A549 (cell line): ENCODE measurements at regions not wholly inside any gene's neighbourhood (a gene's known extent, or its start where the extent isn't known, plus 50 kb on each side); places are given as distances from the start of the nearest gene placed in this dataset.

Experiments used
- ATAC-seq, 2 experiments: fragments of 200-7000 bp in 1 of 2; fragments of >200 bp in 1 of 2; cut with Nextera tagmentation in 1 of 2; cut with Tn5 transposase in 1 of 2; 3 replicates each; pipeline versions ENCODE4 v1.8.0 to v1.9.1; 2018 to 2020; ENCODE audit warnings: mild to moderate bottlenecking in 1 of 2, moderate library complexity in 1 of 2
- CTCF ChIA-PET: fragments of 300-600 bp; sonication (Branson Sonifier 250); formaldehyde crosslinking; extraction: SDS; loops from one replicate; lab custom pipeline; 2021; ENCODE audit warnings: antibody characterized with exemption, inconsistent platforms; lab: Yijun Ruan, JAX
- POLR2A ChIA-PET: fragments of 350-600 bp; formaldehyde crosslinking; extraction: SDS; loops from one replicate; lab custom pipeline; 2021; ENCODE audit warnings: antibody characterized with exemption, inconsistent platforms; lab: Yijun Ruan, JAX
- DNase-seq, 2 experiments: peaks; one replicate each; pipeline versions ENCODE4 v3.0.0 to v3.0.0-alpha.2; 2011 to 2016; ENCODE audit warnings: low read depth in 1 of 2, low spot score in 1 of 2
- FAIRE-seq: peaks from 2 replicates; lab custom pipeline; 2011; peaks lifted over from hg19 to GRCh38; lab: Jason Lieb, UNC
- H3K27ac ChIP-seq, 2 experiments: fragments of >200 bp; sonication (Bioruptor Twin); formaldehyde crosslinking; 3 replicates each; pipeline ENCODE4 v1.5.1; 2016 to 2017
- H3K4me1 ChIP-seq: fragments of >200 bp; sonication (Bioruptor Twin); formaldehyde crosslinking; 3 replicates; pipeline ENCODE4 v1.6.1; 2016
- H3K4me2 ChIP-seq: fragments of >200 bp; sonication (Bioruptor Twin); formaldehyde crosslinking; 3 replicates; pipeline ENCODE4 v1.6.1; 2016
- H3K4me3 ChIP-seq: fragments of >200 bp; sonication (Bioruptor Twin); formaldehyde crosslinking; 3 replicates; pipeline ENCODE4 v1.5.1; 2016
- H3K9me3 ChIP-seq: fragments of >200 bp; sonication (Bioruptor Twin); formaldehyde crosslinking; 3 replicates; pipeline ENCODE4 v1.6.1; 2016
- BHLHE40 ChIP-seq: IDR thresholded peaks from 2 replicates; pipeline ENCODE4 v1.6.1; 2012; ENCODE audit warnings: low read depth, low read length, inconsistent platforms
- CBX2 ChIP-seq: fragments of 200-600 bp; sonication (generic); IDR thresholded peaks from 2 replicates; pipeline ENCODE4 v1.6.1; 2016; ENCODE audit warnings: low read depth, mild to moderate bottlenecking, borderline replicate concordance
- CEBPB ChIP-seq, 2 experiments: fragments of >200 bp in 1 of 2; sonication (Bioruptor Twin) in 1 of 2; formaldehyde crosslinking in 1 of 2; IDR thresholded peaks; 2 replicates each; pipeline ENCODE4 v1.6.1; 2012 to 2016
- CHD2 ChIP-seq: fragments of 150-350 bp; IDR thresholded peaks from 2 replicates; pipeline ENCODE4 v1.6.1; 2014; ENCODE audit warnings: low read length; ENCODE audit not compliant: partially characterized antibody
- EHF ChIP-seq: fragments of 250-450 bp; sonication (Bioruptor Pico); IDR thresholded peaks from 2 replicates; pipeline ENCODE4 v1.5.0; 2020; ENCODE audit warnings: mild to moderate bottlenecking
- FOSL2 ChIP-seq, 2 experiments: fragments of 450-650 bp in 1 of 2; fragments of >200 bp in 1 of 2; sonication (Bioruptor Twin) in 1 of 2; formaldehyde crosslinking; IDR thresholded peaks; 2 replicates each; pipeline versions ENCODE4 v1.5.0 to v1.6.1; 2016 to 2020; ENCODE audit warnings: mild to moderate bottlenecking in 1 of 2, moderate library complexity in 1 of 2
- FOXS1 ChIP-seq: fragments of 250-450 bp; sonication (Bioruptor Pico); IDR thresholded peaks from 2 replicates; pipeline ENCODE4 v1.5.0; 2020; ENCODE audit warnings: mild to moderate bottlenecking, moderate library complexity
- GATA3 ChIP-seq: IDR thresholded peaks from 2 replicates; pipeline ENCODE4 v1.6.1; 2012; ENCODE audit warnings: borderline replicate concordance
- HDAC2 ChIP-seq: fragments of 200-600 bp; sonication (generic); IDR thresholded peaks from 2 replicates; pipeline ENCODE4 v1.6.1; 2016
- HEYL ChIP-seq: fragments of 250-450 bp; sonication (Bioruptor Pico); IDR thresholded peaks from 2 replicates; pipeline ENCODE4 v1.8.0; 2021; ENCODE audit warnings: mild to moderate bottlenecking, moderate library complexity
- HOXA7 ChIP-seq: fragments of 250-450 bp; sonication (Bioruptor Pico); IDR thresholded peaks from 2 replicates; pipeline ENCODE4 v1.5.0; 2020; ENCODE audit warnings: mild to moderate bottlenecking, moderate library complexity
- HOXB5 ChIP-seq: fragments of 250-450 bp; sonication (Bioruptor Pico); IDR thresholded peaks from 2 replicates; pipeline ENCODE4 v1.5.0; 2020; ENCODE audit warnings: mild to moderate bottlenecking, moderate library complexity
- JUN ChIP-seq, 2 experiments: fragments of >200 bp; sonication (Bioruptor Twin); formaldehyde crosslinking; IDR thresholded peaks; 2 replicates in 1 of 2; 3 replicates in 1 of 2; pipeline ENCODE4 v1.6.1; 2016 to 2017
- MAZ ChIP-seq: fragments of 150-350 bp; IDR thresholded peaks from 2 replicates; pipeline ENCODE4 v1.6.1; 2014; ENCODE audit warnings: antibody characterized with exemption, low read depth, low read length, borderline replicate concordance
- NFE2L2 ChIP-seq: fragments of 150-350 bp; conservative IDR thresholded peaks from 2 replicates; pipeline ENCODE4 v1.6.1; 2014; ENCODE audit warnings: low read length
- NPAS2 ChIP-seq: fragments of 250-450 bp; sonication (Bioruptor Pico); IDR thresholded peaks from 2 replicates; pipeline ENCODE4 v1.8.0; 2022; ENCODE audit warnings: mild to moderate bottlenecking, moderate library complexity, borderline replicate concordance
- NR3C1 ChIP-seq: fragments of >200 bp; sonication (Bioruptor Twin); formaldehyde crosslinking; IDR thresholded peaks from 3 replicates; pipeline ENCODE4 v1.6.1; 2017
- POLR2A ChIP-seq: IDR thresholded peaks from 2 replicates; pipeline ENCODE4 v1.6.1; 2012; ENCODE audit warnings: mild to moderate bottlenecking, low read length
- RAD21 ChIP-seq, 2 experiments: fragments of >200 bp in 1 of 2; sonication (Bioruptor Twin) in 1 of 2; formaldehyde crosslinking in 1 of 2; IDR thresholded peaks in 1 of 2; conservative IDR thresholded peaks in 1 of 2; 2 replicates in 1 of 2; 3 replicates in 1 of 2; pipeline ENCODE4 v1.6.1; 2012 to 2018; ENCODE audit warnings: inconsistent platforms in 1 of 2
- RCOR1 ChIP-seq: fragments of 150-350 bp; IDR thresholded peaks from 2 replicates; pipeline ENCODE4 v1.6.1; 2014; ENCODE audit warnings: antibody characterized with exemption, low read length, low read depth
- RNF2 ChIP-seq: fragments of 200-600 bp; sonication (generic); IDR thresholded peaks from 2 replicates; pipeline ENCODE4 v1.6.1; 2016; ENCODE audit warnings: low read depth, mild to moderate bottlenecking, antibody characterized with exemption, moderate library complexity, borderline replicate concordance
- SREBF2 ChIP-seq: fragments of 450-650 bp; IDR thresholded peaks from 2 replicates; pipeline ENCODE4 v1.6.1; 2014; ENCODE audit warnings: mild to moderate bottlenecking, moderate library complexity
- TFCP2L1 ChIP-seq: fragments of 250-450 bp; sonication (Bioruptor Pico); IDR thresholded peaks from 2 replicates; pipeline ENCODE4 v1.5.0; 2021; ENCODE audit warnings: mild to moderate bottlenecking
- TP53 ChIP-seq: fragments of 250-450 bp; sonication (Bioruptor Pico); IDR thresholded peaks from 2 replicates; pipeline ENCODE4 v1.5.0; 2021; ENCODE audit warnings: mild to moderate bottlenecking, moderate library complexity
- ZFP36 ChIP-seq: fragments of 450-650 bp; IDR thresholded peaks from 2 replicates; pipeline ENCODE4 v1.6.1; 2014; ENCODE audit warnings: borderline replicate concordance; ENCODE audit not compliant: partially characterized antibody
- ZNF302 ChIP-seq: fragments of 250-450 bp; sonication (Bioruptor Pico); IDR thresholded peaks from 2 replicates; pipeline ENCODE4 v1.9.0; 2021; ENCODE audit warnings: inconsistent platforms, mild to moderate bottlenecking, moderate library complexity
- ZSCAN20 ChIP-seq: fragments of 250-450 bp; sonication (Bioruptor Pico); IDR thresholded peaks from 2 replicates; pipeline ENCODE4 v1.8.0; 2022; ENCODE audit warnings: mild to moderate bottlenecking, moderate library complexity
- WGBS: methylation state at CpG from one replicate; pipeline ENCODE4 v1.1.6; 2017; ENCODE audit errors: missing lambda C conversion rate; 5-methylcytosine and 5-hydroxymethylcytosine counted together
- TF ChIP-seq, protein P1 (sequence below): fragments of 150-350 bp; IDR thresholded peaks from 2 replicates; pipeline ENCODE4 v1.6.1; 2014; ENCODE audit warnings: low read depth, mild to moderate bottlenecking, low read length
- TF ChIP-seq, protein P2 (sequence below): IDR thresholded peaks from 2 replicates; pipeline ENCODE4 v1.6.1; 2012; ENCODE audit warnings: low read depth, borderline replicate concordance
- TF ChIP-seq, protein P3 (sequence below): fragments of 250-450 bp; sonication (Bioruptor Pico); IDR thresholded peaks from 2 replicates; pipeline ENCODE4 v1.5.0; 2020; ENCODE audit warnings: low read depth, mild to moderate bottlenecking, moderate library complexity
- TF ChIP-seq, protein P4 (sequence below): fragments of 450-650 bp; IDR thresholded peaks from 2 replicates; pipeline ENCODE4 v1.6.1; 2014; ENCODE audit warnings: antibody characterized with exemption

DNA sequence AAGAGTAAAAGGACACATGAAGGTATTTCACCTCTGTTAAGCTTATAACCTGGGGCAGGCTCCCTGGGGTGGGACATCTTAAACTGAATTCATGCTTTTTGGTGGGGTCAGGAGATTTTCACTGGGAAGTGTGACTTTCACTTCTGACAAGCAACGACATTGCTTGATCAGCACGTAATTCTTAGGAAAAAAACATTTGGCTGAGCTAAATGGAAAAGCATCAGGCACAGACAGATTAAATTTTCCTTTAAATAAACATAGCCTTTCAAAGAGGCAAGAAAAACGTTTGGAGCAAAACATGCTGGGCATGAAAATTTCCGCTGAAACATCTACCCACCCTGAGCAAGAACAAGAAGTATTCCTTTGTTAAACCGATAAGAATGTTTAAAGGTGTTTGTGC, 674.0 kb upstream of the CELF4 start (continued):
- TF ChIP-seq CEBPB (IDR thresholded peaks at IDR 0.05), result no peak

DNA sequence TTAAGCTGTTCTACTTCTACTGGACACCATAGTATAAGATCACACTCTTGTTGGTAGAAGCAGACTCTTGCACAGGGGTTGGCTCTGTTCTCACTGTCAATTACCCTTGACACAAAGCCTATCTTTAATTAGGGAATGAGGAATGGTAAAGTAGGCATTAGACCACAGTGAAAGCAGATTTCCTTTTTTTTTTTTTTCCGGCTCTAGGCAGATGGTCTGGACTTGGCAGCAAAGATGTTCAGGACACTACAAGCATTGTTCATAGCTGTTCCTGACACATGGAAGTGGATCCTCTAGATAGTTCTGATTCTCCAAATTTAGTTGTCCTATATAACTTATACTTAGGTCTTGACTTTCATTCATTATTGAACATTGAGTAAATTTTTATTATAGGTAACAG, 672.2 kb upstream of the CELF4 start:
- no peaks in the 10 kb centered on the region for H3K4me1 ChIP-seq
- no peak for TF ChIP-seq CBX2
- TF ChIP-seq, protein P1, sequence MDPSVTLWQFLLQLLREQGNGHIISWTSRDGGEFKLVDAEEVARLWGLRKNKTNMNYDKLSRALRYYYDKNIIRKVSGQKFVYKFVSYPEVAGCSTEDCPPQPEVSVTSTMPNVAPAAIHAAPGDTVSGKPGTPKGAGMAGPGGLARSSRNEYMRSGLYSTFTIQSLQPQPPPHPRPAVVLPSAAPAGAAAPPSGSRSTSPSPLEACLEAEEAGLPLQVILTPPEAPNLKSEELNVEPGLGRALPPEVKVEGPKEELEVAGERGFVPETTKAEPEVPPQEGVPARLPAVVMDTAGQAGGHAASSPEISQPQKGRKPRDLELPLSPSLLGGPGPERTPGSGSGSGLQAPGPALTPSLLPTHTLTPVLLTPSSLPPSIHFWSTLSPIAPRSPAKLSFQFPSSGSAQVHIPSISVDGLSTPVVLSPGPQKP, result no peak
- TF ChIP-seq NFE2L2, result no peak
- TF ChIP-seq HDAC2, result no peak
- no peak for TF ChIP-seq POLR2A
- TF ChIP-seq, protein P2, sequence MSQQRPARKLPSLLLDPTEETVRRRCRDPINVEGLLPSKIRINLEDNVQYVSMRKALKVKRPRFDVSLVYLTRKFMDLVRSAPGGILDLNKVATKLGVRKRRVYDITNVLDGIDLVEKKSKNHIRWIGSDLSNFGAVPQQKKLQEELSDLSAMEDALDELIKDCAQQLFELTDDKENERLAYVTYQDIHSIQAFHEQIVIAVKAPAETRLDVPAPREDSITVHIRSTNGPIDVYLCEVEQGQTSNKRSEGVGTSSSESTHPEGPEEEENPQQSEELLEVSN, result no peak
- no peak for TF ChIP-seq MAZ
- TF ChIP-seq HEYL (CRISPR knock-in tag), result no peak
- no peak for TF ChIP-seq CHD2
- TF ChIP-seq HOXA7 (CRISPR knock-in tag), result no peak
- TF ChIP-seq FOXS1 (CRISPR knock-in tag), result no peak
- TF ChIP-seq RAD21 (conservative IDR thresholded peaks at IDR 0.05 in 1 of 2, IDR thresholded peaks at IDR 0.05 in 1 of 2), result no peak
- TF ChIP-seq FOSL2 (IDR thresholded peaks at IDR 0.05), result no peak
- no peak for TF ChIP-seq FOSL2 (CRISPR knock-in tag; IDR thresholded peaks at IDR 0.05)
- no peak for TF ChIP-seq ZNF302 (CRISPR knock-in tag)
- no peak for TF ChIP-seq RCOR1
- TF ChIP-seq HOXB5, result no peak
- FAIRE-seq, result no peak
- H3K27ac ChIP-seq, result no peak overlapping the region
- no peak for DNase-seq
- ATAC-seq, result no peak
- no peaks in the 10 kb centered on the region for H3K9me3 ChIP-seq
- WGBS, result 88% methylated on average over 1 of the region's 1 CpG
- ChIA-PET POLR2A (no interaction called here), CTCF (no interaction called here)
- no peak overlapping the region for H3K4me2 ChIP-seq
- H3K4me3 ChIP-seq, result no peak overlapping the region

DNA sequence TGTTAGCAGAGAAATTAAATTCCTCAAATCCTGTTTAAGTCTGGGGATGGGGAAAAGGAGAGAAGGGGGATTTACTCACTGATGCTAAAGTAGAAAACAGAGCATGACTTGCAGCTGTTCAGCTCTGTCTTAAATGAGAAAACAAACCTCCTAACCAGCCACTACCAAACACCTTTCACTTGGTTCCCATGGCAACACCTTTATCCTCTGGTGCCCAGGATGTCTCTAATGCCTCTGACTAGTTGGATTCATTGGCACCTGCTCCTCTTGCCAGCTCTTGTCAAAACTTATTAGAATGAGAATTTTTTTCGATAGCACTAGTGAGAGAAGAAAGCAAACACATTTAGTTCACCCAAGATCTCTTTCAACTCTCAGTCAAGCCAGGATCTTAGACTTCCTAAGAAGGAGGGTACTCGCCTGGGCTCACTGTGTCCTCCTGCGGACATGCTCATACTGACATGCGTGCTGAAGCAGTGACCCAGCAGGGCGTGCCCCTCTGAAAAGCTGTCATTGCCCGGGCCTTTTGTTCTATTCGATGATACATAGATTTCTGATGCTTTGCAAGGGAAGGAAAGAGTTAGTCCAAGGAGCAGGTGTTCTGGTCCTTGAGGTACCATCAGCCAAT, 656.0 kb upstream of the CELF4 start:
- H3K4me1 ChIP-seq, result no peaks in the 10 kb centered on the region
- FAIRE-seq (no peak), ATAC-seq (no peak), DNase-seq (no peak)
- CTCF ChIA-PET, result no interaction called here
- H3K27ac ChIP-seq, result no peak overlapping the region
- no peaks in the 10 kb centered on the region for H3K9me3 ChIP-seq
- WGBS, result 18% methylated on average over 6 of the region's 7 CpGs
- H3K4me2 ChIP-seq, result no peak overlapping the region
- H3K4me3 ChIP-seq, result no peak overlapping the region
- TF ChIP-seq HOXA7 (CRISPR knock-in tag) (no peak), TP53 (CRISPR knock-in tag) (no peak), EHF (CRISPR knock-in tag) (no peak), NR3C1 (no peak), NPAS2 (CRISPR knock-in tag) (no peak), ZSCAN20 (CRISPR knock-in tag) (no peak), JUN (IDR thresholded peaks at IDR 0.05) (no peak), BHLHE40 (no peak), CEBPB (IDR thresholded peaks at IDR 0.05) (no peak), SREBF2 (no peak), GATA3 (no peak), TFCP2L1 (CRISPR knock-in tag) (no peak), RNF2 (no peak), ZFP36 (no peak)
- TF ChIP-seq, protein P3, sequence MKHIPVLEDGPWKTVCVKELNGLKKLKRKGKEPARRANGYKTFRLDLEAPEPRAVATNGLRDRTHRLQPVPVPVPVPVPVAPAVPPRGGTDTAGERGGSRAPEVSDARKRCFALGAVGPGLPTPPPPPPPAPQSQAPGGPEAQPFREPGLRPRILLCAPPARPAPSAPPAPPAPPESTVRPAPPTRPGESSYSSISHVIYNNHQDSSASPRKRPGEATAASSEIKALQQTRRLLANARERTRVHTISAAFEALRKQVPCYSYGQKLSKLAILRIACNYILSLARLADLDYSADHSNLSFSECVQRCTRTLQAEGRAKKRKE, result no peak
- TF ChIP-seq, protein P4, sequence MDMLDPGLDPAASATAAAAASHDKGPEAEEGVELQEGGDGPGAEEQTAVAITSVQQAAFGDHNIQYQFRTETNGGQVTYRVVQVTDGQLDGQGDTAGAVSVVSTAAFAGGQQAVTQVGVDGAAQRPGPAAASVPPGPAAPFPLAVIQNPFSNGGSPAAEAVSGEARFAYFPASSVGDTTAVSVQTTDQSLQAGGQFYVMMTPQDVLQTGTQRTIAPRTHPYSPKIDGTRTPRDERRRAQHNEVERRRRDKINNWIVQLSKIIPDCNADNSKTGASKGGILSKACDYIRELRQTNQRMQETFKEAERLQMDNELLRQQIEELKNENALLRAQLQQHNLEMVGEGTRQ, result no peak
- TF ChIP-seq, all 56 proteins: peak for 0
- POLR2A ChIA-PET, result no interaction called here
